GM21619 (cell line): ENCODE measurements at regions not wholly inside any gene's neighbourhood (a gene's known extent, or its start where the extent isn't known, plus 50 kb on each side); places are given as distances from the start of the nearest gene placed in this dataset.
"Not testable (repeated sequence)": the region's sequence is repeated elsewhere in the genome, so short reads cannot be mapped to it uniquely, and the experiment has no call there.

Experiments used
- ATAC-seq: cut with Tn5 transposase; IDR thresholded peaks from one replicate; pipeline ENCODE4 v1.9.1; 2021; ENCODE audit not compliant: unreplicated experiment

DNA sequence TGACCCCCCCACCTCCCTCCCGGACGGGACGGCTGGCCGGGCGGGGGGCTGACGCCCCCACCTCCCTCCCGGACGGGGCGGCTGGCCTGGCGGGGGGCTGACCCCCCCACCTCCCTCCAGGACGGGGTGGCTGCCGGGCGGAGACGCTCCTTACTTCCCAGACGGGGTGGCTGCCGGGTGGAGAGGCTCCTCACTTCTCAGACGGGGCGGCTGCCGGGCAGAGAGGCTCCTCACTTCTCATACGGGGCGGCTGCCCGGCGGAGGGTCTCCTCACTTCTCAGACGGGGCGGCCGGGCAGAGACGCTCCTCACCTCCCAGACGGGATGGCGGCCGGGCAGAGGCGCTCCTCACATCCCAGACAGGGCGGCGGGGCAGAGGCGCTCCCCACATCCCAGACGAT, 84.7 kb downstream of the OR2B2 start:
- ATAC-seq, result not testable (repeated sequence)

GRCh38 chr6:27826612-27826985, 85.6 kb downstream of the OR2B2 start:
- not testable (repeated sequence) for ATAC-seq

DNA sequence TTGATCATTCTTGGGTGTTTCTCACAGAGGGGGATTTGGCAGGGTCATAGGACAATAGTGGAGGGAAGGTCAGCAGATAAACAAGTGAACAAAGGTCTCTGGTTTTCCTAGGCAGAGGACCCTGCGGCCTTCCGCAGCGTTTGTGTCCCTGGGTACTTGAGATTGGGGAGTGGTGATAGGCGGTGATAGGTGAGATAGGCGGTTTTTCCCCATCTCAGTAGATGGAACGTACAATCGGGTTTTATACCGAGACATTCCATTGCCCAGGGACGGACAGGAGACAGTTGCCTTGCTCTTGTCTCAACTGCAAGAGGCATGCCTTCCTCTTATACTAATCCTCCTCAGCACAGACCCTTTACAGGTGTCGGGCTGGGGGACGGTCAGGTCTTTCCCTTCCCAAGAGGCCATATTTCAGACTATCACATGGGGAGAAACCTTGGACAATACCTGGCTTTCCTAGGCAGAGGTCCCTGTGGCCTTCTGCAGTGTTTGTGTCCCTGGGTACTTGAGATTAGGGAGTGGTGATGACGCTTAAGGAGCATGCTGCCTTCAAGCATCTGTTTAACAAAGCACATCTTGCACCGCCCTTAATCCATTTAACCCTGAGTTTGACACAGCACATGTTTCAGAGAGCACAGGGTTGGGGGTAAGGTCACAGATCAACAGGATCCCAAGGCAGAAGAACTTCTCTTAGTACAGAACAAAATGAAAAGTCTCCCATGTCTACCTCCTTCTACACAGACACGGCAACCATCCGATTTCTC, 86.2 kb downstream of the OR2B2 start:
- ATAC-seq, result not testable (repeated sequence)

- ATAC-seq, result no peak
Observed at GRCh38 chr6:27825025-27825793, 87.0 kb downstream of the OR2B2 start.

DNA sequence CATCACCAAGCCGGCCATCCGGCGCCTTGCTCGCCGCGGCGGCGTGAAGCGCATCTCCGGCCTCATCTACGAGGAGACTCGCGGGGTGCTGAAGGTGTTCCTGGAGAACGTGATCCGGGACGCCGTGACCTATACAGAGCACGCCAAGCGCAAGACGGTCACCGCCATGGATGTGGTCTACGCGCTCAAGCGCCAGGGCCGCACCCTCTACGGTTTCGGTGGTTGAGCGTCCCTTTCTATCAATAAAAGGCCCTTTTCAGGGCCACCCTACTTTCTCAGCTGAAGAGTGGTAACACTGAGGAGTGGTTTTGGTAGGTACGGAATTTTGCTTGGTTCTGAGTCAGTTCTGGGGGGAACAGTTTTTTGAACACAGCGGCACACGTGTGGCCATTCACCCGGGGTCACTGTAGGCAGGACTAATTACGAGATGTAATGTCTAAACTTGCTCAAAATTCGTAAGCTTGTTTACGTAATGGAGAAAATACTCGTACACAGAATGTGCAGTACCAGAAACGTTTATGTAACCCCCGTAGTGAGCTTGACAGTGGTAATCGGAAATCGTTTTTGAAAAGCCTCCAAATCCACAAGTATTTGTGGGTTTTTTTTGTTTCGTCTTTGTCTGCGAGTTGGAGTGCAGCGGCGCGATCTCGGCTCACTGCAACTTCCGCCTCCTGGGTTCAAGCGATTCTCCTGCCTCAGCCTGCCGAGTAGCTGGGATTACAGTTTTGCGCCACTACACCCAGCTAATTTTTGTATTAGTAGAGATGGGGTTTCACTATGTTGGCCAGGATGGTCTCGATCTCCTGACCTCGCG, 87.8 kb downstream of the OR2B2 start:
- ATAC-seq, result peak; percentile 68

DNA sequence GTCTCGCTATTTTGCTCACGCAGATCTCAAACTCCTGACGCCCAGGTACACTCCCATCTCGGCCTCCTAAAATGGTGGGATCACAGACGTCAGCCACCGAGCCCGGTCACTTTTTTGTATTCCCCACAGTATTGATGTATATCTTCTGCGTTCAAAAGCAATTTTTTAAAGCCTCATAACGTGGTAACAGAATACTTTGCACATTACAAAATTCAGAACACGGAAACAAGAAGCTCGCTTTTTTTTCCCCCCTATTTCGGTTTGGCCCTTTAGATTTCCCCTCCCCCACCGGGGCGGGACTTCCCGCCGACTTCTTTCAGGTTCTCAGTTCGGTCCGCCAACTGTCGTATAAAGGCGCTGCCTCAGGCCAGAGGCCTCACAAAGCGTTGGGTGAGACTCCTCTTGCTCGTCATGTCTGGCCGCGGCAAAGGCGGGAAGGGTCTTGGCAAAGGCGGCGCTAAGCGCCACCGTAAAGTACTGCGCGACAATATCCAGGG, 88.4 kb downstream of the OR2B2 start:
- peak; percentile 65 for ATAC-seq

DNA sequence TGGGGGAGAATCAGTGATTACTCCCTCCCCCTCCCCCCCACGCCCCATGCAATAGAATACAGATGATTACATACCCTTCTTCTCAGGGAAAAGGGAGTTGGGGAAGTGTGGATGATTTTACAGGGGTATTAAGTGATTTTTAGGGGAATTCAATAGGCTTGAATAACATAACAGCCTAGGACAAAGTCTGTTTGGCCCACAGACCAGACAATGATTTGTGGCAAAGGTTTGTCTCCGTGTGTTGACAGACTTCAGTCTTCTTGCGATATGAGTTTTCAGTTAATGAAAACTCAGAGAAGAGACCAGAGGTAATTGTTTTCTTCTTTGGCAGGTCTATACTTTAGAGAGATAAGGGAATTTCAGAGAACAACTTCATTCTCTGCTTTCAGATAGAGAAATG, 95.3 kb downstream of the OR2B2 start:
- no peak for ATAC-seq

GRCh38 chr6:27814665-27815424, 97.4 kb downstream of the OR2B2 start:
- ATAC-seq, result peak; percentile 50

DNA sequence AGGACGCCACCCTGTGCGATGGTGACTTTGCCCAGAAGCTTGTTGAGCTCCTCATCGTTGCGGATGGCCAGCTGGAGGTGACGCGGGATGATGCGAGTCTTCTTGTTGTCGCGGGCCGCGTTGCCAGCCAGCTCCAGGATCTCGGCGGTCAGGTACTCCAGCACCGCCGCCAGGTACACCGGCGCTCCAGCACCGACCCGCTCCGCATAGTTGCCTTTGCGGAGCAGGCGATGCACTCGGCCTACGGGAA, 97.9 kb downstream of the OR2B2 start:
- peak; percentile 18 for ATAC-seq

DNA sequence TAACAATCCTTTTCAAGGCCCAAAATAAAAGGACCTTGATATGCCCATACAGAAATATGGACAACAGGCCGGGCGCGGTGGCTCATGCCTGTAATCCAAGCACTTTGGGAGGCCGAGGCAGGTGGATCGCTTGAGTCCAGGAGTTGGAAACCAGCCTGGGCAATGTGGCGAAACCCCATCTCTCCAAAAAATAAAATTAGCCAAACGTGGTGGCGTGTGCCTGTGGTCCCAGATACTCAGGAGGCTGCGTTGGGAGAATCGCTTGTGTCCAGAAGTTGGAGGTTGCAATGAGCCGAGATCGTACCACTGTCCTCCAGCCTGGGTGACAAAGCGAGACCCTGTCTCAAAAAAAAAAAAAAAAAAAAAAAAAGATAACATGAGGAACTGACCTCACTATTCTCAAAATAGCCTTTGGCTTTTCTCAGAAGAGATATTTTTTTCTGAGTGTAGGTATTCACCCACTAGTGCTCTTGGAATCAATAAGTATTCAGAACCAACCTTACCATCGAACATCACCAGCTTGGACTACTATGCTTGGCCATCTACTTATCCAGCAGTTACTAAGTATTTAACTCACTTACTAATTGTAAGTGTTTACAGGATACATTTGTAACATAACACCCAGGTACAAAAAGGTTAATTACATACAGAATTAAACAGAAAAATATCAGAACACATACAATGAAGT, 99.2 kb downstream of the OR2B2 start:
- no peak for ATAC-seq

- no peak for ATAC-seq
Observed at GRCh38 chr6:27812078-27812804, 100.0 kb downstream of the OR2B2 start.

DNA sequence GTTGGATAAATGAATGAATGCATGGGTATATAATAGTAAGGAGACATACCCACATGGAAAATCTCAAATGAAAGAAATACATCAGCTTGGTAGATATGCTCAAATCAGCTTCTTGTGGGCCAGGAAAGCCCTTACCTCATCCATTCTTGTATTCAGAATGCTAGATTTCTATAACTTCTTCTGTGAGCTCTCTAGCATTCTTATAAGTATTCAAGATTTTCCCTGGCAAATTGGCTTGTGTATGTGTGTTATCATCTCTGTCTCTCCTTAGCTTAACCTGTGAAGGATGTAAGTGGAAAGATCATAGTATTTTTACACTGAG, 100.8 kb downstream of the OR2B2 start:
- no peak for ATAC-seq

DNA sequence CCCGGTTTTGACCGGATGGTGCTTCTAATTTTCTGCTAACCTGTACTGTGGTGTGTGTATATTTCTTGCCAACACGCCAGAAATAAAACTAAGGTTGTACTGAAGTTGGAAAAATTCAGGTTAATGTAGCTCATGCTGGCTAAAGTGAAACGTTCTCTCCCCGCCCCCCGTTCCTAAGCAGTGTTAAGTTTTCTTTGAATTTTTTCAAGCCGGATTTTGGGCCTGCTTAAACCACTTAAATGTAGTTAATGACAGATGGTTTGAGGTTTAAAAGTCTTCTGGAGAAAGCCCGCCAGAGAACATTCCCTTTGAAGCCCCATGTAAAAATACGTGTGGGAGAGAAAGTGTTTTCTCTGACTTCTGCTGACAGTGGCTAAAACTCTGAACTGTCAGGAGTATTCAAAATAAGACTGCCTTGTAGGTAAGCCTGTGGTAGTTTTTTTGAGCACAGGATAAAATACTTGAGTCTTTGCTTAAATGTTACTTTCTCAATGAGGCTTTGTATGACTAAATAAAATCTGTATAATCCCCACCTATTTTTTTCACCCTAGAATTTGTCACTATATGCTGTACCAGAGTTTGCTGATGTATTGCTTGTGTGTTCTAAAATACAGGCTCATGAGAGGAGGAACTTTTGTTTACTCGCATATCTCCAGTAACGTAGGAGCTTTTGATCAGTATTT, 101.3 kb downstream of the OR2B2 start:
- no peak for ATAC-seq

- peak; percentile 29 for ATAC-seq
Observed at GRCh38 chr6:27809939-27810767, 102.0 kb downstream of the OR2B2 start.

- no peak for ATAC-seq
Observed at GRCh38 chr6:27809067-27809938, 102.9 kb downstream of the OR2B2 start.

- peak; percentile 2 for ATAC-seq
Observed at GRCh38 chr6:27808242-27809066, 103.7 kb downstream of the OR2B2 start.
